ENCODE measurements at regions not wholly inside any gene's neighbourhood (a gene's known extent, or its start where the extent isn't known, plus 50 kb on each side); places are given as distances from the start of the nearest gene placed in this dataset.

- TF ChIP-seq YY1 (IDR thresholded peaks at IDR 0.05; ENCODE audit: insufficient read depth, insufficient read length): no peak
- TF ChIP-seq ZNF274 (IDR thresholded peaks at IDR 0.05; ENCODE audit: low read depth, low read length): no peak
- TF ChIP-seq SUZ12 (IDR thresholded peaks at IDR 0.05; ENCODE audit: extremely low read depth, insufficient read depth, insufficient read length): no peak
Observed at GRCh38 chr18:54465502-54465901, 107.8 kb downstream of the C18orf54 start.

Measured in NT2/D1 (cell line).